ENCODE measurements at regions not wholly inside any gene's neighbourhood (a gene's known extent, or its start where the extent isn't known, plus 50 kb on each side); places are given as distances from the start of the nearest gene placed in this dataset.

- Mint-ChIP-seq H3K4me3 (ENCODE audit: unreplicated experiment) (no peak overlapping the region), H3K36me3 (ENCODE audit: unreplicated experiment) (no peaks in the 10 kb centered on the region), H3K27ac (ENCODE audit: unreplicated experiment) (no peak overlapping the region), H3K9me3 (ENCODE audit: unreplicated experiment) (no peaks in the 10 kb centered on the region), H3K4me1 (ENCODE audit: unreplicated experiment) (peaks cover 16% of the 10 kb centered on the region), H3K27me3 (ENCODE audit: unreplicated experiment) (peaks cover 4% of the 10 kb centered on the region)
- no peak for DNase-seq (ENCODE audit: extremely low spot score, unreplicated experiment)
- no peak for TF ChIP-seq CTCF (IDR thresholded peaks at IDR 0.05)
Observed at GRCh38 chr21:38918607-38919346, 113.0 kb downstream of the ETS2 start.

- peaks cover 23% of the 10 kb centered on the region for H3K4me1 Mint-ChIP-seq (ENCODE audit: unreplicated experiment)
- H3K4me3 Mint-ChIP-seq (ENCODE audit: unreplicated experiment), result no peak overlapping the region
- H3K27me3 Mint-ChIP-seq (ENCODE audit: unreplicated experiment), result peaks cover 4% of the 10 kb centered on the region
- H3K36me3 Mint-ChIP-seq (ENCODE audit: unreplicated experiment), result no peaks in the 10 kb centered on the region
- H3K27ac Mint-ChIP-seq (ENCODE audit: unreplicated experiment), result no peak overlapping the region
- TF ChIP-seq CTCF (IDR thresholded peaks at IDR 0.05), result no peak
- H3K9me3 Mint-ChIP-seq (ENCODE audit: unreplicated experiment), result no peaks in the 10 kb centered on the region
- no peak for DNase-seq (ENCODE audit: extremely low spot score, unreplicated experiment)
Observed at GRCh38 chr21:38917043-38917774, 111.5 kb downstream of the ETS2 start.

GRCh38 chr21:38916214-38916964 lies 110.7 kb downstream of the ETS2 start:
- Mint-ChIP-seq H3K27ac (ENCODE audit: unreplicated experiment) (no peak overlapping the region), H3K9me3 (ENCODE audit: unreplicated experiment) (no peaks in the 10 kb centered on the region), H3K36me3 (ENCODE audit: unreplicated experiment) (no peaks in the 10 kb centered on the region), H3K4me1 (ENCODE audit: unreplicated experiment) (peaks cover 17% of the 10 kb centered on the region), H3K4me3 (ENCODE audit: unreplicated experiment) (no peak overlapping the region), H3K27me3 (ENCODE audit: unreplicated experiment) (peaks cover 4% of the 10 kb centered on the region)
- DNase-seq (ENCODE audit: extremely low spot score, unreplicated experiment), result no peak
- TF ChIP-seq CTCF (IDR thresholded peaks at IDR 0.05), result no peak

- H3K4me3 Mint-ChIP-seq (ENCODE audit: unreplicated experiment), result no peak overlapping the region
- no peaks in the 10 kb centered on the region for H3K36me3 Mint-ChIP-seq (ENCODE audit: unreplicated experiment)
- H3K27me3 Mint-ChIP-seq (ENCODE audit: unreplicated experiment), result peaks cover 4% of the 10 kb centered on the region
- no peak for TF ChIP-seq CTCF (IDR thresholded peaks at IDR 0.05)
- DNase-seq (ENCODE audit: extremely low spot score, unreplicated experiment), result no peak
- H3K4me1 Mint-ChIP-seq (ENCODE audit: unreplicated experiment), result peaks cover 10% of the 10 kb centered on the region
- no peaks in the 10 kb centered on the region for H3K9me3 Mint-ChIP-seq (ENCODE audit: unreplicated experiment)
- no peak overlapping the region for H3K27ac Mint-ChIP-seq (ENCODE audit: unreplicated experiment)
Observed at GRCh38 chr21:38915546-38915945, 109.8 kb downstream of the ETS2 start.

Measured in osteocyte (in vitro differentiated cells).